Ovary (tissue), 7 donors: ENCODE measurements at regions not wholly inside any gene's neighbourhood (a gene's known extent, or its start where the extent isn't known, plus 50 kb on each side); places are given as distances from the start of the nearest gene placed in this dataset.

Experiments used
- DNase-seq, 5 donors: peaks; one replicate each; pipeline ENCODE4 v3.0.0-alpha.2; 2019 to 2020
- H3K27ac ChIP-seq, 2 donors: fragments of 200-600 bp; one replicate each; pipeline versions ENCODE4 v1.5.1 to v1.8.0; 2019 to 2022
- H3K27me3 ChIP-seq: fragments of 200-600 bp; one replicate; pipeline ENCODE4 v1.8.0; 2022
- H3K36me3 ChIP-seq: fragments of 200-600 bp; sonication (generic); one replicate; pipeline ENCODE4 v1.5.1; 2019
- H3K4me1 ChIP-seq: one replicate; pipeline ENCODE4 v1.8.1; 2013; ENCODE audit warnings: mild to moderate bottlenecking, moderate library complexity; ENCODE audit not compliant: insufficient read depth
- H3K4me3 ChIP-seq: fragments of 200-600 bp; sonication (generic); one replicate; pipeline ENCODE4 v1.5.1; 2017
- H3K9me3 ChIP-seq, 2 donors: fragments of 200-600 bp in 1 of 2; sonication (generic) in 1 of 2; one replicate each; pipeline versions ENCODE4 v1.5.1 to v1.8.1; 2013 to 2019; ENCODE audit warnings: mild to moderate bottlenecking in 1 of 2, moderate library complexity in 1 of 2
- CTCF ChIP-seq, 3 donors: fragments of 450-650 bp in 2 of 3; fragments of 200-600 bp in 1 of 3; IDR thresholded peaks; one replicate each; pipeline versions ENCODE4 v1.5.1 to v1.8.0; 2016 to 2022; ENCODE audit warnings: antibody characterized with exemption in 3 of 3, mild to moderate bottlenecking in 1 of 3
- EP300 ChIP-seq: sonication (generic); formaldehyde crosslinking; IDR thresholded peaks from one replicate; pipeline ENCODE4 v1.6.1; 2017; ENCODE audit warnings: antibody characterized with exemption
- POLR2A ChIP-seq: fragments of 450-650 bp; IDR thresholded peaks from one replicate; pipeline ENCODE4 v1.6.1; 2017; ENCODE audit warnings: antibody characterized with exemption, mild to moderate bottlenecking, moderate library complexity
- WGBS, 3 donors: extraction: QIAGEN DNeasy Blood & Tissue Kit in 1 of 3; methylation state at CpG; one replicate each; pipeline versions ENCODE4 v1.1.5 to v1.1.7; 2013 to 2017; 5-methylcytosine and 5-hydroxymethylcytosine counted together
- intact Hi-C, 4 donors: fragments of 100-400 bp; cut with DNase I; formaldehyde crosslinking; loops; one replicate each; pipeline versions ENCODE4 v1.11.0 to v1.15.1; 2022 to 2023
- donor health status: DM: no; HTN: no; CAD: no; lungs with moderate emphysema.
- donor health status: DM: no; HTN: no; CAD: no.
- donor health status: Bipolar disorder and iron deficiency.
- donor health status: DM: no; HTN: no; CAD: no.
- donor health status: DM: yes; HTN: yes; CAD: no.

DNA sequence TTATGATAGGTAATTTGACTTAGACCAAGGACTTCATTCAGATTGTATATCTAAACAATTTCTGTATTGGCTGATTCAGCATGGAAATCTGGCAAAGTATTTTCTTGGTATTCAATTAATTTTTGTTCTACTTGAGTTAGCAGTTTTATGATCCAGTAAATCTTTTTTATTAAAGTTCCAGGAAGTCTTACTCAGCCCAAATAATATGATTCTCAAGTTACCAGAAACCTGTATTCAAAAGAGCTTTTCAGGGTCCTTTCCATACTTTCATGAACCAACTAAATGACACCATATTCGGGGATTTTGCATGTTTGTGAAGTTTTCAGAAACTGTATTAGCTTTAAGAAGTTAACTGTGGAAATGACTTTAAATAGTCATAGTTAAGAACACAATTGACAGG lies 662.6 kb downstream of the LRFN5 start:
- Histone ChIP-seq H3K4me1 (no peaks in the 10 kb centered on the region), H3K36me3 (no peaks in the 10 kb centered on the region), H3K27ac (no peak overlapping the region), H3K9me3 (no peaks in the 10 kb centered on the region), H3K27me3 (no peaks in the 10 kb centered on the region), H3K4me3 (no peak overlapping the region)
- intact Hi-C loops = no loop called here
- DNase-seq = no peak
- WGBS, 3 donors = 64 to 85% (median 73%) methylated on average over 1 of the region's 1 CpG
- TF ChIP-seq EP300 = no peak
- TF ChIP-seq CTCF (IDR thresholded peaks at IDR 0.05) = no peak
- TF ChIP-seq POLR2A = no peak

DNA sequence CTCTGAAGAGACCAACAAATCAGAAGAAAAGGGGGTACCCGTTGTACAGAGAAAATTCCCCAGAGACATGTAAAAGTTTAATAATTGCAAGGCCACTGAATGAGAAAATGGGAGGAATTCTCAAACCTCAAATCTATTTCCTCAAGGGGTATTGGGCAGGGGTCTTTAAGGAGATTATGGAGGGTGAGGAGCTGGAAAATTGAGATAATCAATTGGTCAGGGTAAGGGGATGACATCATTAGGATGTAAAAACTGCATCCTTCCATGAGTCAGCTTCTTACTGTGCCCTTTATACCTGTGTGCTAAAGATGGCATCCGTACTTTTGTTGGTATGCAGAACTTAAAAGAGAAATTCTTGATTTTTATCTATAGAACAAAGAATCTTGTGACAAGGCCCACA lies 641.5 kb downstream of the LRFN5 start:
- no peak for DNase-seq
- H3K27ac ChIP-seq = no peak overlapping the region
- intact Hi-C loops = loop anchor here in 1 of 4 donors (10.0 kb wide), 1 partner anchor 517 kb away; no protein-coding TSS in a partner anchor
- no peaks in the 10 kb centered on the region for H3K9me3 ChIP-seq
- TF ChIP-seq POLR2A = no peak
- no peak for TF ChIP-seq CTCF (IDR thresholded peaks at IDR 0.05)
- TF ChIP-seq EP300 = no peak
- no peaks in the 10 kb centered on the region for H3K27me3 ChIP-seq
- 85 to 90% (median 88%) methylated on average over 2 of the region's 2 CpGs for WGBS, 3 donors
- H3K4me3 ChIP-seq = no peak overlapping the region
- H3K4me1 ChIP-seq = no peaks in the 10 kb centered on the region
- H3K36me3 ChIP-seq = no peaks in the 10 kb centered on the region

GRCh38 chr14:42241101-42241500 lies 634.4 kb downstream of the LRFN5 start:
- DNase-seq = no peak
- intact Hi-C loops = loop anchor here in 1 of 4 donors (10.0 kb wide), 1 partner anchor 524 kb away; no protein-coding TSS in a partner anchor
- no peak overlapping the region for H3K27ac ChIP-seq
- no peaks in the 10 kb centered on the region for H3K36me3 ChIP-seq
- H3K4me3 ChIP-seq = no peak overlapping the region
- no peaks in the 10 kb centered on the region for H3K27me3 ChIP-seq
- TF ChIP-seq POLR2A (no peak), EP300 (no peak), CTCF (IDR thresholded peaks at IDR 0.05) (no peak)
- WGBS, 3 donors = 72 to 76% (median 72%) methylated on average over 2 of the region's 2 CpGs
- no peaks in the 10 kb centered on the region for H3K4me1 ChIP-seq
- H3K9me3 ChIP-seq = no peaks in the 10 kb centered on the region

GRCh38 chr14:42229976-42230375 lies 623.3 kb downstream of the LRFN5 start:
- Histone ChIP-seq H3K27ac (no peak overlapping the region), H3K27me3 (no peaks in the 10 kb centered on the region), H3K36me3 (no peaks in the 10 kb centered on the region), H3K4me3 (no peak overlapping the region), H3K9me3 (no peaks in the 10 kb centered on the region), H3K4me1 (no peaks in the 10 kb centered on the region)
- 74 to 89% (median 80%) methylated on average over 3 of the region's 3 CpGs for WGBS, 3 donors
- intact Hi-C loops = no loop called here
- no peak for TF ChIP-seq POLR2A
- no peak for TF ChIP-seq CTCF (IDR thresholded peaks at IDR 0.05)
- TF ChIP-seq EP300 = no peak
- DNase-seq = no peak
